ENCODE measurements at regions not wholly inside any gene's neighbourhood (a gene's known extent, or its start where the extent isn't known, plus 50 kb on each side); places are given as distances from the start of the nearest gene placed in this dataset.

GRCh38 chr14:41409806-41410205, 196.9 kb upstream of the LRFN5 start:
- DNase-seq (ENCODE audit: low read depth, low spot score), result no peak

GRCh38 chr14:41404126-41404525, 202.6 kb upstream of the LRFN5 start:
- DNase-seq (ENCODE audit: low read depth, low spot score), result no peak

- peak; percentile 22 for DNase-seq (ENCODE audit: low read depth, low spot score)
Measured at GRCh38 chr14:41403360-41403759, 203.3 kb upstream of the LRFN5 start.

GRCh38 chr14:41397926-41398325, 208.8 kb upstream of the LRFN5 start:
- DNase-seq (ENCODE audit: low read depth, low spot score), result no peak

GRCh38 chr14:41393512-41393911, 213.2 kb upstream of the LRFN5 start:
- no peak for DNase-seq (ENCODE audit: low read depth, low spot score)

- no peak for DNase-seq (ENCODE audit: low read depth, low spot score)
Measured at GRCh38 chr14:41392226-41392625, 214.4 kb upstream of the LRFN5 start.

GRCh38 chr14:41389355-41389754, 217.3 kb upstream of the LRFN5 start:
- DNase-seq (ENCODE audit: low read depth, low spot score), result no peak

- DNase-seq (ENCODE audit: low read depth, low spot score), result no peak
Measured at GRCh38 chr14:41385797-41386196, 220.9 kb upstream of the LRFN5 start.

GRCh38 chr14:41380017-41380416, 226.7 kb upstream of the LRFN5 start:
- no peak for DNase-seq (ENCODE audit: low read depth, low spot score)

GRCh38 chr14:41378526-41378925, 228.2 kb upstream of the LRFN5 start:
- no peak for DNase-seq (ENCODE audit: low read depth, low spot score)

- DNase-seq (ENCODE audit: low read depth, low spot score), result no peak
Measured at GRCh38 chr14:41377932-41378331, 228.7 kb upstream of the LRFN5 start.

GRCh38 chr14:41374092-41374491, 232.6 kb upstream of the LRFN5 start:
- DNase-seq (ENCODE audit: low read depth, low spot score), result no peak

- no peak for DNase-seq (ENCODE audit: low read depth, low spot score)
Measured at GRCh38 chr14:41362139-41362538, 244.5 kb upstream of the LRFN5 start.

GRCh38 chr14:41360126-41360525, 246.6 kb upstream of the LRFN5 start:
- DNase-seq (ENCODE audit: low read depth, low spot score), result no peak

GRCh38 chr14:41355866-41356265, 250.8 kb upstream of the LRFN5 start:
- no peak for DNase-seq (ENCODE audit: low read depth, low spot score)

GRCh38 chr14:41350476-41350875, 256.2 kb upstream of the LRFN5 start:
- DNase-seq (ENCODE audit: low read depth, low spot score), result no peak

- no peak for DNase-seq (ENCODE audit: low read depth, low spot score)
Measured at GRCh38 chr14:41349289-41349910, 257.3 kb upstream of the LRFN5 start.

- no peak for DNase-seq (ENCODE audit: low read depth, low spot score)
Measured at GRCh38 chr14:41343857-41344256, 262.8 kb upstream of the LRFN5 start.

- no peak for DNase-seq (ENCODE audit: low read depth, low spot score)
Measured at GRCh38 chr14:41313196-41313595, 293.5 kb upstream of the LRFN5 start.

- DNase-seq (ENCODE audit: low read depth, low spot score), result no peak
Measured at GRCh38 chr14:41303506-41303905, 303.2 kb upstream of the LRFN5 start.

- DNase-seq (ENCODE audit: low read depth, low spot score), result no peak
Measured at GRCh38 chr14:41302776-41303175, 303.9 kb upstream of the LRFN5 start.

GRCh38 chr14:41299924-41300323, 306.8 kb upstream of the LRFN5 start:
- DNase-seq (ENCODE audit: low read depth, low spot score), result no peak

GRCh38 chr14:41298328-41298690, 308.4 kb upstream of the LRFN5 start:
- DNase-seq (ENCODE audit: low read depth, low spot score), result no peak

Data from ELF-1 (cell line).